NOMO-1 treated with dmso at 0.1 percent for 144 hours (cell line): ENCODE measurements at regions not wholly inside any gene's neighbourhood (a gene's known extent, or its start where the extent isn't known, plus 50 kb on each side); places are given as distances from the start of the nearest gene placed in this dataset.

Source experiments
- DNase-seq: peaks from one replicate; lab custom pipeline; 2025; ENCODE audit not compliant: unreplicated experiment; lab: John Stamatoyannopoulos, UW

- DNase-seq: no peak
Observed at GRCh38 chr16:82360024-82360783, 190.2 kb upstream of the MPHOSPH6 start.

GRCh38 chr16:82358606-82359221 lies 188.7 kb upstream of the MPHOSPH6 start:
- DNase-seq: no peak

GRCh38 chr16:82358161-82358560 lies 188.1 kb upstream of the MPHOSPH6 start:
- no peak for DNase-seq

- DNase-seq: no peak
Observed at GRCh38 chr16:82357237-82357636, 187.2 kb upstream of the MPHOSPH6 start.

GRCh38 chr16:82350560-82350959 lies 180.5 kb upstream of the MPHOSPH6 start:
- no peak for DNase-seq

GRCh38 chr16:82345318-82345717 lies 175.3 kb upstream of the MPHOSPH6 start:
- no peak for DNase-seq

GRCh38 chr16:82344157-82344556 lies 174.1 kb upstream of the MPHOSPH6 start:
- DNase-seq: no peak

GRCh38 chr16:82341146-82341669 lies 171.2 kb upstream of the MPHOSPH6 start:
- DNase-seq: no peak

- no peak for DNase-seq
Observed at GRCh38 chr16:82340531-82340930, 170.5 kb upstream of the MPHOSPH6 start.

- DNase-seq: no peak
Observed at GRCh38 chr16:82337355-82337754, 167.3 kb upstream of the MPHOSPH6 start.

- no peak for DNase-seq
Observed at GRCh38 chr16:82331974-82332750, 162.1 kb upstream of the MPHOSPH6 start.

- peak; percentile 80 for DNase-seq
Observed at GRCh38 chr16:82331397-82331796, 161.4 kb upstream of the MPHOSPH6 start.

- no peak for DNase-seq
Observed at GRCh38 chr16:82329504-82330192, 159.6 kb upstream of the MPHOSPH6 start.

- no peak for DNase-seq
Observed at GRCh38 chr16:82328881-82329469, 159.0 kb upstream of the MPHOSPH6 start.

GRCh38 chr16:82323171-82323570 lies 153.1 kb upstream of the MPHOSPH6 start:
- no peak for DNase-seq

- DNase-seq: no peak
Observed at GRCh38 chr16:82322177-82322576, 152.2 kb upstream of the MPHOSPH6 start.

- no peak for DNase-seq
Observed at GRCh38 chr16:82319038-82319437, 149.0 kb upstream of the MPHOSPH6 start.

- DNase-seq: no peak
Observed at GRCh38 chr16:82317411-82318167, 147.6 kb upstream of the MPHOSPH6 start.

GRCh38 chr16:82313754-82314153 lies 143.7 kb upstream of the MPHOSPH6 start:
- no peak for DNase-seq

- DNase-seq: no peak
Observed at GRCh38 chr16:82311528-82311927, 141.5 kb upstream of the MPHOSPH6 start.
